ENCODE measurements at regions not wholly inside any gene's neighbourhood (a gene's known extent, or its start where the extent isn't known, plus 50 kb on each side); places are given as distances from the start of the nearest gene placed in this dataset.

DNA sequence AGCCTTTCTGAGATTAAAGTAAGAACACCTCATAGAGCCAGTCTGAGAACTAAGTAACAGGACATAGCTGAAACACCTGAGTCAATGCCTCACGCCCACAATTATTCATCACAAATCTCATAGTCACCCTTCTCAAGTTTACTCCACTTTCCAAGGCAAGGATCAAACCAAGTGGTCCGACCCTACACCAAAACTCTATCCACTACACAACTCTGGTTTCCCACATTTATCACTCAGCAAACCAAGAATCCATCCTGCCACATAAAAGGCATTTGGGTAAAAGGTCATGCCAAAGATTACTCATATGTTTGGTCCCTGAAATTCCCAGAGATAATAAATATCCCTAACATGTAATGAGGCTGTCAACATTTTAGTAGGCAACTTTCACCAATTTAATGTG is 144.1 kb downstream of the RPAP3 start:
- DNase-seq (ENCODE audit: low read depth in 3 of 3, low spot score in 2 of 3), result no peak

DNA sequence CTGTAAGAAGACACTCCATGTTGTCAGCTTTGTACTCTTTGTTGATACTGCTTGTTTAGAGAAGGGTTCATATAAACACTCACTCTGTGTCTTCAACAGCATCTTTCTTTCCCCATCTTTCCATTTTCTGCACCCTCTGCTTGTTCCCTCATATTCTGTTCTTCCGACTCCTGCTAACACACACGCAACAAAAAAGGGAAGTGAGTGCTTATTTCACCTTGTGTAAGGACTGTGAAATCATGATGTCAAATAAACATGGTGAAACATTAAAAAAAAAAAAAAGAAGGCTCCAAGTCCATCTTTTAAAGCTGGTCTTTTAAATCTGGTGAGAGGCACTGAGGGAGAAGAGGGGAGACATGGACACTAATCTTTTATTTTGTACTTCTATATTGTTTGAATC is 145.4 kb downstream of the RPAP3 start:
- DNase-seq (ENCODE audit: low read depth in 3 of 3, low spot score in 2 of 3), result no peak

DNA sequence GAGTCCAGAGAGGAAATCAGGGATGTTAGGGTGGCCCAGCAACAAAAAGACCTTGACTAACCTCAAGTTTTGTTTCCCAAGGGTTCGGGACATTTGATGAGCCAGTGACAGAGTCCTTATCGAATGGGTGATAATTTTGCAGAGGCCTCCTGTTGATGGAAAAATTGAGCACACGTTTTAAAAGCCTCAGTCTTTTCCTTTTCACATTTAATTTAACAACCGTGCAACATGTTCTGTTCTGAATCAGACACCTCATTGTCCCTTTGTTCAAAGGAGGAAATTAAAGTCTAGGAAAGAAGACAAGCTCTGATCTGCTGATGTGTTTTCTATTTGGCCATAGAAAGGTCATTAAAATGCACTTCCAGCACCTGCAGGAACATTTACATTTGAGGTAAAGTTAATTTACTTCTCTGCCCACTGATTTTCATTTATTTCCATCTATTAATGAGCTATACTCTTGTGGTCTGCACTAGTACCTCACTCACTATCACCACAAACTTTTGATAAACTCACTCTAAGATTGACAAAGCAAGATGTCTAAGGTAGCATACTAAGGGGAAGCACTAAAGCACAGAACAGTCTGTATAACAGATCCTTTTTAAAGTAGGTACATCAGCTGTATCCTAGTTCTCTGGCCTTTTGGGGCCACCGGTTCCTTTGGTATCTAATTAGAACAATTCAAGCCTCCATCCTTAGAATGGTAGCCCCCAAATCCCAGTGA is 147.0 kb downstream of the RPAP3 start:
- DNase-seq (ENCODE audit: low read depth in 3 of 3, low spot score in 2 of 3), result no peak

DNA sequence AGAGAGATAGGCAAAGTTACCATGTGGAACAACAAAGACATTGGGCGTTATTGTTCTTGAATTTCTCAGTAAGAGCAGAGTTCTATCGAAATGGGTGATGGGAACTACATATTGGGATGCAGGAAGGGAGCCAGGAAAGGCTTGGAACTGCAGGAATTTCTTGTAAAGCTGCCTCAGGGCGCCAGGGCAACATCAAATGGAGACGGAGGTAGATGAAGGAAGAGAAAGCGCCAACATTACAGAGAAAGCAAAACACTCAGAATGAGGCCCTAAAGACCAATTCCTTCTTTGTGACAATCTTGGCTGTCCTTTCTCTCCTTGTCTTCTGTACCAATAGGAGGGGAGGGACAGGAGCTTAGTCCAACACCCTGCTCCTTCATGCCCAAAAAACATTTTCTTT is 148.4 kb downstream of the RPAP3 start:
- DNase-seq (ENCODE audit: low read depth in 3 of 3, low spot score in 2 of 3), result no peak

DNA sequence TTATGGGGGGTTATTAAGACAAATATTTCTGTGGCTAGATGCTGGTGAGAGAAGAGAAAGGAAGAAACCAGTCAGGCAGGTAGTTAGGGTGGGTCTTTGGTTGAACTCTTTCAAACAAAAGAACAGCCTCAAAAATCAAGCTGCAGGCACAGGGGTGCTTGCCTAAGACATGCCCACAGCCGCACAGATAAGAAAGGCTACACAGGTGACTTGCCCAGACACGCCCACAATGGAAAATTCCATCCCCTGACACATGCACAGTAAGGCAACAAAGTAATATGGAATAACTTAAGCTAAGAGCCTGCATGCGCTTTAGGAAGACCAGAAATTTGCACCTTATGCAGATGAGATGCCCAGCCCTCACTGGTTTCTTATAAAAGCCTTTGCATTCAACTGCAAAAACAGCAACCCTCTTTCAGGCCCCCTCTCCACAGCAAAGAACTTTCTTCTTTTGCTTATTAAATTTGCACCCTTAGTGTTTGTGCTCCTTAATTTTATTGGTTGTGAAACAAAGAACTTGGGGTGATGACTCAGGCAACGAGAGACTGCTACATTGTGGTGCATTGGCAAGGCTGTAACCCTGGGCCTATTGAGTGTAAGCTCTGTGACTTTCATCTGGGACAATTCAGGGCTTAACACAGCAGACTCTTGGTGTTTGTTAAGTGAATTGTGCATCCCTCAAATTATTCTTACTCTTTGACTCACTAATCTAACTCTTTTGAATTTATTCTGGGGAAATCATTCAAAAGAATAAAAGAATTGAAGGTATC is 149.4 kb downstream of the RPAP3 start:
- no peak for DNase-seq (ENCODE audit: low read depth in 3 of 3, low spot score in 2 of 3)

DNA sequence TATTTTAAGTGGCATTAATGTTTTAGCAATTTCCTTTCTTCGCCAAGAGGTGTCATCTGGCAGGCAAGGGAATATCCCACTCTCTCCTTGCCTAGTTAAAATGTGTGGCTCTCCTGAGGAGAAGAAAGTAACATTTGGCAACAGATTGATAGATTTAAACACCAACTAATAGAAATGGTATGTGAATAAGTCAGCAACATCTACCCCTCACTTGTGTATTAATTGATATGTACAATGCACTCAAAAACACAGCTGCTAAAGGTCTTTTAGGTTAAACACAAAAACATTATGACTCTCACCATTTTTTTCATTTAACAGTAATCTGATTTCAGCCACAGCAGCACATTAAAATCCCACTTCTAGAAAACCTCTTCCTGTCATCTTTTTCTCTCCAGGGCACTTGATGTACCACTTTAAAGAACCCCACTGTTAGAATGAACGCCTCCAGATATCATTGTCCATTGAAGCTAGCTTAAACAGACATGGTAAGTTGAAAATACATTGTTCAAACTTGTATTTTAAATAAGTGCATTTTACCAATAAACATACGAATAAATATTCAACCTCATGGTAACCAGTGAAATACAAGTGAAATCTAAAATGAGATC is 151.7 kb downstream of the RPAP3 start:
- no peak for DNase-seq (ENCODE audit: low read depth in 3 of 3, low spot score in 2 of 3)

DNA sequence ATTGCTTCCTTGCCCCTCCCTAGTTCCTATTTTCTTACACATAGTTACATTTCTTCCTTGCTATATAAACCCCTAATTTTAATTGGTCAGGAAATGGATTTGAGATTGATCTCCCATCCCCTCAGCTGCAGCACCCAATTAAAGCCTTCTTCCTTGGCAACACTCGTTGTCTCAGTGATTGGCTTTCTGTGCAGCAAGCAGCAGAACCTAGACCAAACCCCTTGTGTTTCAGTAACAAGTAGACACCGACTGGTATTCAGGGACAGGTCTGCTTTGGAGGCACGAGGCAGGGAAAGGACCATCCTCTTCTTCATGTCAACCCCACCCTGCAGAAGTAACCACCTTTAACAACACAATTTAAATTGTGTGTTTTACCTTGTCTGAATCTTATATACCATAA is 152.6 kb downstream of the RPAP3 start:
- no peak for DNase-seq (ENCODE audit: low read depth in 3 of 3, low spot score in 2 of 3)

DNA sequence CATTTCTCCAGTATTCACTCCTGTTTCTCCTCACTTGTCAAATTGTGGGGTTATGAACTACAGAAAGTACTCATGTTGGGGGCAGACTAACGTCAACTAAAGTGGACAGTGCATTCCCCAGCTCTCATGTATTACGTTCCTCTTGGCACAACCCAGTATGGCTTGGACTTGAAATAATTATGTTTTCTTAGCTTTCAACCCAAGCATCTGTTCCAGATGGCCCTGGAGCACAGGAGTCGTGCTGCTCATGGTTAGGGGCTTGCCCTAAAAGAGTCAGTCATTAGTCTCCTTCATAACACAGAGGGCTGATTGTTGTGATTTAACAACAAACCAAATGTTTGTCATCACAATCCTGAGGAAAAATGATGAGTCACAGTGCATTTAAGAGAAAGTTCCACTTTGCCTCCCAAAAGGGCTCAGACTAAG is 154.4 kb downstream of the RPAP3 start:
- peak in 1 of 3 donors; percentile 12 for DNase-seq (ENCODE audit: low read depth in 3 of 3, low spot score in 2 of 3)

DNA sequence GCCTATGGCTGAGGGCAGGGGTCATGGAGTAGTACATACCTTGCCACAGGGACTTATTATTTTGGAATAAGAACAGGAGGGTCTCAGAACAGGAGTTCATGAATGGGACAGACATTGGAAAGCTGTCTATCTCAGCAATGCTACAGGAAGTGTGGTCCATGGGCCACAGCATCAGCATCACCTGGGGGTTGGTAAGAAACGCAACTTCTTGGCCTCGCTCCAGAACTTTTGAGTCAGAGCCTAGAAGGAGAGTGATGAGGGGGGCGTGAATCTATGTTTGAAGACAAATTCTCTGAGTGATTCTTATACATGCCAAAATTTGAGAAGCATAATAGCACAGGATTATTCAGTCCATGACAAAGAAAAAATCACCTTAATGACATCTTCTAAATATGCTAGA is 156.6 kb downstream of the RPAP3 start:
- DNase-seq (ENCODE audit: low read depth in 3 of 3, low spot score in 2 of 3), result no peak

DNA sequence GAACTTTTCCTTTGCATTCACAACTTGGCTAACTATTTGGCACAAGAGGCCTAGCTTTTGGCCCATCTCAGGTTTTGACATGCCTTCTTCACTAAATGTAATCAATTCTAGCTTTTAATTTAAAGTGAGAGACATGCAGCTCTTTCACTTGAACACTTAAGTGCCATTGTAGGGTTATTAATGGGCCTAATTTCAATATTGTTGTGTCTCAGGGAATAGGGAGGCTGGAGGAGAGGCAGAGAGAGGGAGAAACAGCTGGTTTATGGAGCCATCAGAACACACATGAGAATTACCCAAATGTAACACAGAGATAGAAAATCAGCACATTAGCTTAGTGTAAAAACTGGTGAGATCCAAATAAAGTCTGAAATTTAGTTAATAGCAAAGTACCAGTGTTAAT is 157.4 kb downstream of the RPAP3 start:
- no peak for DNase-seq (ENCODE audit: low read depth in 3 of 3, low spot score in 2 of 3)

DNA sequence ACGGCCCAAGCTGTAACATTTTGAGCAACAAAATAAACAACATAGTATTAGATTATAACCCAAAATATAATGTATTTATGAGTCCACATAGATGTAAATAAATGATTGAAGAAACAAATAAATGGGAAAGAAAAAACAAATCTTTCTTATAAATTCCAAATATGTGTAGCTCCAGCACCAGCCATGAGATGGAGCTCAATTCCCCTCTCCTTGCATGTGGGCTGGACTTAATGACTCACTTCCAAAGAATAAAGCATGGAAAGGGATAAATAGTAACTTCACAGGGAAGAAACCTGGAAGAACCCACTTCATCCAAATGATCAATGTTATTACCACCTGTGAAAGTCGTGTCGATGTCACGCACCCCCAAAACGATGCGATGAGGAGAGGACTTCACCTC is 158.8 kb downstream of the RPAP3 start:
- no peak for DNase-seq (ENCODE audit: low read depth in 3 of 3, low spot score in 2 of 3)

DNA sequence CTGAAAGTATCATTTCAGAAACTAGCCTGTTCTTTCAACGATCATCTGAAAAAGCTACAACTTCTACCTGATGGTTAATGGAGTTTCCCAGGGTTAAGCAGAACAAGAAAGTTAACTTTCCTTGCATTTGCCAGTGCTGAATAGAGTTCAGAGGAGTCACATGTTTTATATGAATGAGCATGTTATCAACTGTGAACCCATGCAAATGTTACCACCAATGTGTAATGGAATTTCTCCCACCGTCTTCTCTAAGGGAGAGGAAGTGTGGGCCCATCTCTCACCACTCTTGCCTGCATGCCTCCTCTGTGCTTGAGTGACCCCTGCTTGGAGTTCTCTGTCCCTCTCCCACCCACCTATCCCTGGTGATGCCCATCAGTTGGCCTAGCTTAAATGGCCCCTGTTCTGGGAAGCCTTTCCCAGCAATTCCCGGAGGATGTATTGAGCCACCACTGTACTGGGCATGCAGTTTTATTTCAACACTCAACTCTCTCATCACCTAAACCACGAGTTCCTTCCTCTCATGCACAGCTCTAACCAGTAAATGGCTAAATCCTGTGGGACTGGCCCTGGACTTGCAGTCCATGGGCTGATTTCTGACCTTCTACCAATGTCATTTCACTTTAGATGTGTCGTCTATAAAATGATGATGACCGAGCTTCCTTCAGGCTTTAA is 159.8 kb downstream of the RPAP3 start:
- no peak for DNase-seq (ENCODE audit: low read depth in 3 of 3, low spot score in 2 of 3)

DNA sequence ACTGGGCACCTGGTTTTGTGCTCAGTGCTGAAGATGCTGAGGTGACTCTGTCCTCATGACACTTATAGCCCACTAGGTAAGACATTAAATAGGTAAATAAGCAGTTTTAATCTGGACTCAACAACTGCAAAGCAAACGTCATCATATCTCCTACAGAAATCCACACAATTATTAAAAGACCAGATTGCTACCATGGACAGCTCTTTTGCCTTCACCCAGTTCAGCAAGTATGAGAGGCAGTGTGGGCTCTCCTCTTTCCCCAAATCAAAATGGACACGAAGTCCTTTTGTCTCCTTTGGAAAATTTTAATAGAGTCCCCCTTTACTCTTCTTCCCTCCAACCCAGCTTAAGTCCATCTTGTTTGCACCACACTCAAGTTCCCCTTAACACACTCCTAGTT is 171.1 kb downstream of the RPAP3 start:
- DNase-seq (ENCODE audit: low read depth in 3 of 3, low spot score in 2 of 3), result no peak

DNA sequence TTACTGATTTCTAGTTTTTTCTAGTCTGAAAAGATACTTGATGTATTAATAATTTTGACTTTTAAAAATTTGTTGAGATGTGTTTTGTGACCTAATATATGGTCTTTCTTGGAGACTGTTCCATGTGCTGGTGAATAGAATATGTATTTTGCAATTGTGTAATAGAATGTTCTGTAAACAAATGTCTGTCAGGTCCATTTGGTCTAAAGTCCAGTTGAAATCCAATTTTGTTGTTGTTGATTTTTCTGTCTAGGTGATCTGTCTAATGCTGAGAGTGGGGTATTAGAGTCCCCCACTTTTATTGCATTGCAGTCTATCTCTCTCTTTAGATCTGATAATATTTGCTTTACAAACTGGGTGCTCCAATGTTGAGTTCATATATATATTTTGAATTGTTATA is 175.8 kb downstream of the RPAP3 start:
- no peak for DNase-seq (ENCODE audit: low read depth in 3 of 3, low spot score in 2 of 3)

DNA sequence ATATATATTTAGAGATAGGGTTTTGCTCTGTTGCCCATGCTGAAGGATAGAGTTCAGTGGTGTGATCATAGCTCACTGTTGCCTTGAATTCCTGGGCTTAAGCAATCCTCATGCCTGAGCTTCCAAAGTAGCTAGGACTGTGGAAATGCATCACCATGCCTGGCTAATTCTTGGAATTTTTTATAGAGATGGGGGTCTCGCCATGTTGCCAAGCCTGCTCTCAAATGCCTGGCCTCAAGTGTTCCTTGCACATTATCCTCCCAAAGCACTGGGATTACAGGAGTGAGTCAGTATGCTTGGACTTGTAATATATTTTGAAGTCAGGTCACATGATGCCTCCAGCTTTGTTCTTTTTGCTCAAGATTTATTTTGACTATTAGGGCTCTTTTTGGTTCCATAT is 178.0 kb downstream of the RPAP3 start:
- DNase-seq (ENCODE audit: low read depth in 3 of 3, low spot score in 2 of 3), result no peak

DNA sequence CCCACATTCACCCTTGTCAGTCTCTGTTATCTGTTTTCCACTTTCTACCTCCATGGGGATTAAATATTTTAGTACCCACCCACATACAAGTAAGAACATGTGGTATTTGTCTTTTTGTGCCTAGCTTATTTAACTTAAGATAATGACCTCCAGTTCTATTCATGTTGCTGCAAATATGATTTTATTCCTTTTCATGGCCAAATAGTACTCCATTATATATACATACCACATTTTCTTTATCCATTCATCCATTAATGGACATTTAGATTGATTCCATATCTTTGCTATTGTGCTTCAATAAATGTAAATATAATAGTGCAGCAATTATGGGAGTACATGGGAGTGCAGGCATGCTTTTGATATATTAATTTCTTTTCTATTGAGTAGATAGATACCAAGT is 185.8 kb downstream of the RPAP3 start:
- no peak for DNase-seq (ENCODE audit: low read depth in 3 of 3, low spot score in 2 of 3)

DNA sequence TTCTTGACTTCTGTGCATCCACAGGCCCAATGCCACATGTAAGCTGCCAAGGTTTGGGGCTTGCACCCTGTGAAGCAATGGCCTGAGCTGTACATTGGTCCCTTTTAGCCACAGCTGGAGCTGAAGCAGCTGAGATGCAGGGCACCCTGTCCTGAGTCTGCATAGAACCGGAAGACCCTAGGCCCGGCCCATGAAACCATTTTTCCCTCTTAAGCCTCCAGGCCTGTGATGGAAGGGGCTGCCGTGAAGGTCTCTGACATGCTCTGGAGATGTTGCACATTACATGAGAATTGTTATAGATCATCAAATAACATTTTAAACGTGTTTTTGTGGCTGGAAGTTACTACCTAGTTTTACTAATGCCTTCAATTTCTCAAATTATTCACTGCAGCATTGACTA is 188.7 kb downstream of the RPAP3 start:
- DNase-seq (ENCODE audit: low read depth in 3 of 3, low spot score in 2 of 3), result no peak

DNA sequence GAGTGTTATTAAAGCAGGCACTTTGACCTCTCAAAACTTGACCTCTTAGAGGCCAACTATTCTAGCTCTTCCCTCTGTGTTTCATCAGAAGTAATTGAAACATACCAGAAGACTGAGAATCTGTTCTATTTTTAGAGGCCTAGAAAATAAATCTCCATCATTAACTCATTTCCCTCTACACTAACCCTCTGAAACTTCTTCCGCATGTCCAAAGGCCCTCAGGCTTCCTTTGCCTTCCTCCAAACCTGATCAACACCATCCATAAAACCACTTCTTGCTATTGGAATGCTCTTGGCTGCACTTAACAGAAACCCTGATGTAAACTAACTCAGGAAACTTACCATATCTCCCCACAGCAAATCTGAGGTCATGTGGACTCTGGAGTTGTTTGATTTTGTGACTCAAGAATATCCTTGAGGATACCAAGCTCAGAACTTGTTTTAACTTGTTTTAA is 196.4 kb downstream of the RPAP3 start:
- no peak for DNase-seq (ENCODE audit: low read depth in 3 of 3, low spot score in 2 of 3)

DNA sequence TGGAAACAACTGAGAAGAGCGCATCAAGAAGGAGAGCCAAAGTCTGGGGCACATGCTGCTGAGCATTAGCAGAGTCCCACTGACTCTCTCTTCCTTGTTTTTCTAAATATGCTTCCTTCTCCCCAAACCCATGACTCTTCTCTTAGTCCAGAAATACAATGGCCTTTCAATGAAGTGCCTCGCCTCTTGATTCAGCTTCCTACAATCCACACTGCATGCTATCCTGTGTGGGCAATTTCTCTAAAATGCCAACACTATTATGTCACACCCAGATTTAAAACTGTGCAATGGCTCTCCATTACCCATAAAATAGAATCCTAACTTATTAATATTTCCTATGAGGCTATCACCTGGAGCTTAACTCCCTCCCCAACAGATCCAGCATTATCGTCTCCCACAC is 198.6 kb downstream of the RPAP3 start:
- DNase-seq (ENCODE audit: low read depth in 3 of 3, low spot score in 2 of 3), result no peak

DNA sequence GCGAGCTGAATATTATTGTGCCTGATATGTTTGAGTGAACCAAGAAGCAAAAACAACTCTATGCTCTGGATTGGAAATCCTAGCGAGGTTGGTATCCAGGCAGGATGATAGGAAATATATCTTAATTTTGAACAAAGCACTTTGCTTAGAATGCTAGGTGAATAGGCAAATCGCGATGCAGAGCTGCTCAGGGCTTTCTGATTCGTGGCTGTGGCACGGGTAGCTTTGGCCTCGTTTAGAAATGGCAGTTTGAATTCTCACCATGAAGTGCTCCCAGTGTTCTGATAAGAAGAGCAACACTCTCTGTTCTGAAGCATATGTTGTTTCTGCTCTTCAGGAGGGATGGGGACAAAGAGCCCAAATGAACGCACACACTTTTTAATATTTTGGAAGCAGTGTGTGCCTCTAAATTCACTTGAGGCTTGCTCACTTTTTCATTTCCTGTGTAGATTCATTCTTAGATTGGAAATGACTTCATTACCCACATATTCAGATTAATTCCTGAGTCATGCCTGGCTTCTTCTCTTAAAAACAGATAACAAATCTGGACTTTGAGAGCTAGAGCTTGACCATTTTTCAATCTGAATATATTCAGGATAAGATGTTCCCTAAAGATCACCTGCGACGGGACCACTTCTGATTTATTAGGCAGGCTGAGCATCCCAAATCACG is 200.9 kb downstream of the RPAP3 start:
- DNase-seq (ENCODE audit: low read depth in 3 of 3, low spot score in 2 of 3), result no peak

DNA sequence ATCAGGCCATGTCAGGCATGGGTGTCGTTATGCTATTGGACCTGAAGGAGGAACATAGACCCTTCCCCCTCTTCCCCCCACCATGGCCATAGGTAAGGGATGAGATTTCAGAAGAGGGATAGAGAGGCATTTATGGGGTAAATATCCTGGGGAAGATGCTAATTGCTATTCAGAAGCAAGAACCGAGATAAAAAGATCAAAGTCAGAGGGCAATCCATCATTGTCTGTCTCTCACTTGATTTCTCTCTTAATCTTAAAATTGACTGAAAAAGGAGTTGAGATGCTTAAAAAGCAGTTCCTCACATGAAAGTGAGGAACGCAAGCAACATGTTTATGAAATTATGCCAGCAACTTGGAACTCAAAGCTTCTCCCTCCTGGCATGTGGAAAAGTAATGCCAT is 212.0 kb downstream of the RPAP3 start:
- no peak for DNase-seq (ENCODE audit: low read depth in 3 of 3, low spot score in 2 of 3)
